IPS-NIHi11 (cell line): ENCODE measurements at regions not wholly inside any gene's neighbourhood (a gene's known extent, or its start where the extent isn't known, plus 50 kb on each side); places are given as distances from the start of the nearest gene placed in this dataset.

Source experiments
- DNase-seq: peaks from one replicate; pipeline ENCODE4 v3.0.0; 2012; ENCODE audit warnings: mixed read lengths, low spot score

GRCh38 chr13:76440568-76440967 is 445.6 kb downstream of the KCTD12 start:
- DNase-seq: no peak

GRCh38 chr13:76439546-76439945 is 446.7 kb downstream of the KCTD12 start:
- no peak for DNase-seq

- no peak for DNase-seq
Observed at GRCh38 chr13:76438050-76438449, 448.2 kb downstream of the KCTD12 start.

- no peak for DNase-seq
Observed at GRCh38 chr13:76425935-76426334, 460.3 kb downstream of the KCTD12 start.

GRCh38 chr13:76421011-76421410 is 465.2 kb downstream of the KCTD12 start:
- no peak for DNase-seq

- DNase-seq: no peak
Observed at GRCh38 chr13:76418404-76418803, 467.8 kb downstream of the KCTD12 start.

GRCh38 chr13:76414320-76414719 is 471.9 kb downstream of the KCTD12 start:
- DNase-seq: no peak

- no peak for DNase-seq
Observed at GRCh38 chr13:76406243-76406642, 480.0 kb downstream of the KCTD12 start.

- DNase-seq: no peak
Observed at GRCh38 chr13:76398425-76398824, 487.8 kb downstream of the KCTD12 start.

- no peak for DNase-seq
Observed at GRCh38 chr13:76397413-76397812, 488.8 kb downstream of the KCTD12 start.

GRCh38 chr13:76389321-76389720 is 496.9 kb downstream of the KCTD12 start:
- DNase-seq: no peak

GRCh38 chr13:76387566-76387965 is 498.6 kb downstream of the KCTD12 start:
- DNase-seq: no peak

- no peak for DNase-seq
Observed at GRCh38 chr13:76386321-76386720, 499.9 kb downstream of the KCTD12 start.

- no peak for DNase-seq
Observed at GRCh38 chr13:76385586-76385985, 500.6 kb downstream of the KCTD12 start.

GRCh38 chr13:76383676-76384461 is 502.3 kb downstream of the KCTD12 start:
- no peak for DNase-seq

GRCh38 chr13:76380446-76381065 is 505.6 kb downstream of the KCTD12 start:
- no peak for DNase-seq

GRCh38 chr13:76379341-76380105 is 506.7 kb downstream of the KCTD12 start:
- no peak for DNase-seq

- no peak for DNase-seq
Observed at GRCh38 chr13:76378767-76379166, 507.4 kb downstream of the KCTD12 start.

GRCh38 chr13:76363682-76364289 is 522.4 kb downstream of the KCTD12 start:
- no peak for DNase-seq

GRCh38 chr13:76361868-76362267 is 524.3 kb downstream of the KCTD12 start:
- no peak for DNase-seq

- no peak for DNase-seq
Observed at GRCh38 chr13:76351541-76352229, 534.5 kb downstream of the KCTD12 start.

- no peak for DNase-seq
Observed at GRCh38 chr13:76350399-76350798, 535.8 kb downstream of the KCTD12 start.
